Ishikawa (cell line): ENCODE measurements at regions not wholly inside any gene's neighbourhood (a gene's known extent, or its start where the extent isn't known, plus 50 kb on each side); places are given as distances from the start of the nearest gene placed in this dataset.

Experiments used
- CEBPB ChIP-seq: IDR thresholded peaks from 2 replicates; pipeline ENCODE4 v1.6.1; 2012
- EGR1 ChIP-seq: IDR thresholded peaks from 2 replicates; pipeline ENCODE4 v1.6.1; 2012
- EP300 ChIP-seq: IDR thresholded peaks from 2 replicates; pipeline ENCODE4 v1.6.1; 2012; ENCODE audit warnings: borderline replicate concordance
- FOXM1 ChIP-seq: IDR thresholded peaks from 2 replicates; pipeline ENCODE4 v1.6.1; 2012; ENCODE audit warnings: low read depth, borderline replicate concordance
- MAX ChIP-seq: IDR thresholded peaks from 2 replicates; pipeline ENCODE4 v1.6.1; 2012
- NFIC ChIP-seq: IDR thresholded peaks from 2 replicates; pipeline ENCODE4 v1.6.1; 2012
- RAD21 ChIP-seq: IDR thresholded peaks from 2 replicates; pipeline ENCODE4 v1.6.1; 2012; ENCODE audit warnings: low read depth
- REST ChIP-seq: IDR thresholded peaks from 2 replicates; pipeline ENCODE4 v1.6.1; 2012; ENCODE audit warnings: low read depth, mild to moderate bottlenecking
- TAF1 ChIP-seq: IDR thresholded peaks from 2 replicates; pipeline ENCODE4 v1.6.1; 2012; ENCODE audit warnings: low read depth, mild to moderate bottlenecking
- TCF12 ChIP-seq: IDR thresholded peaks from 2 replicates; pipeline ENCODE4 v1.6.1; 2012; ENCODE audit warnings: low read depth
- TEAD4 ChIP-seq: IDR thresholded peaks from 2 replicates; pipeline ENCODE4 v1.6.1; 2012
- USF1 ChIP-seq: IDR thresholded peaks from 2 replicates; pipeline ENCODE4 v1.6.1; 2012
- YY1 ChIP-seq: IDR thresholded peaks from 2 replicates; pipeline ENCODE4 v1.6.1; 2012; ENCODE audit warnings: low read depth
- ZBTB7A ChIP-seq: IDR thresholded peaks from 2 replicates; pipeline ENCODE4 v1.6.1; 2012; ENCODE audit warnings: low read depth

GRCh38 chr13:50742353-50742752, 101.1 kb downstream of the DLEU7 start:
- TF ChIP-seq RAD21, result no peak
- TF ChIP-seq YY1, result no peak
- no peak for TF ChIP-seq EP300
- no peak for TF ChIP-seq MAX
- no peak for TF ChIP-seq TCF12
- no peak for TF ChIP-seq ZBTB7A
- no peak for TF ChIP-seq USF1
- no peak for TF ChIP-seq EGR1
- TF ChIP-seq TAF1, result no peak
- no peak for TF ChIP-seq FOXM1

GRCh38 chr13:50742968-50743367, 100.5 kb downstream of the DLEU7 start:
- no peak for TF ChIP-seq TCF12
- TF ChIP-seq REST, result no peak
- TF ChIP-seq NFIC, result no peak
- TF ChIP-seq TAF1, result no peak
- no peak for TF ChIP-seq RAD21
- TF ChIP-seq ZBTB7A, result no peak
- no peak for TF ChIP-seq FOXM1
- no peak for TF ChIP-seq USF1
- TF ChIP-seq EGR1, result no peak
- TF ChIP-seq CEBPB, result no peak
- no peak for TF ChIP-seq YY1
- TF ChIP-seq TEAD4, result no peak
- no peak for TF ChIP-seq MAX

- no peak for TF ChIP-seq NFIC
- no peak for TF ChIP-seq CEBPB
- TF ChIP-seq MAX, result no peak
- no peak for TF ChIP-seq TEAD4
- TF ChIP-seq ZBTB7A, result no peak
- no peak for TF ChIP-seq FOXM1
- no peak for TF ChIP-seq TCF12
- no peak for TF ChIP-seq RAD21
- no peak for TF ChIP-seq EGR1
- no peak for TF ChIP-seq YY1
- no peak for TF ChIP-seq TAF1
- TF ChIP-seq REST, result no peak
These were observed 99.3 kb downstream of the DLEU7 start for GRCh38 chr13:50744116-50744660.

- TF ChIP-seq CEBPB (no peak), REST (no peak), MAX (no peak), FOXM1 (no peak), EGR1 (no peak)
These were observed 97.9 kb downstream of the DLEU7 start for GRCh38 chr13:50745542-50746115.
